GM12874 (cell line): ENCODE measurements at regions not wholly inside any gene's neighbourhood (a gene's known extent, or its start where the extent isn't known, plus 50 kb on each side); places are given as distances from the start of the nearest gene placed in this dataset.

Experiments used
- CTCF ChIP-seq: IDR thresholded peaks from 2 replicates; pipeline ENCODE4 v1.5.1; 2011; ENCODE audit warnings: low read depth, mild to moderate bottlenecking, control low read depth, low read length, moderate library complexity; ENCODE audit not compliant: insufficient read depth

- TF ChIP-seq CTCF: no peak
Observed at GRCh38 chr2:43143756-43144155, 82.7 kb downstream of the ZFP36L2 start.

- TF ChIP-seq CTCF: 0 out of 2 replicates have a peak, but pooled peaks have one; percentile 21
Observed at GRCh38 chr2:43142921-43143438, 83.4 kb downstream of the ZFP36L2 start.

GRCh38 chr2:43139996-43140621 lies 86.3 kb downstream of the ZFP36L2 start:
- no peak for TF ChIP-seq CTCF

DNA sequence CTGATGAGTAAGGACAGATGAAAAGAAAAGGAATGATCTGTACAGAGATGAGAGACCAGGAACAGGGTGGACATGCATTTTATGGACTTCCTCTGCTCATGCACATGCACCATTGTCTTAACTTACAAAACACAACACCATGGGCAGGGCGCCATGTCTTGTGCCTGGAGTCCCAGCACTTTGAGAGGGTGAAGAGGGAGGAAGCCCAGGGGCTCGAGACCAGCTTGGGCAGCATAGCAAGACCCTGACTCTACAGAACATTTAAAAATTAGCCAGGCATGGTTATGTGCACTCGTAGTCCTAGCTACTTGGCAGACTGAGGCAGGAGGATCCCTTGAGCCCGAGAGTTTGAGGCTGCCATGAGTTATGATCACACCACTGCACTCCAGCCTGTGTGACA lies 86.9 kb downstream of the ZFP36L2 start:
- TF ChIP-seq CTCF: no peak

GRCh38 chr2:43138441-43138840 lies 88.0 kb downstream of the ZFP36L2 start:
- TF ChIP-seq CTCF: no peak

DNA sequence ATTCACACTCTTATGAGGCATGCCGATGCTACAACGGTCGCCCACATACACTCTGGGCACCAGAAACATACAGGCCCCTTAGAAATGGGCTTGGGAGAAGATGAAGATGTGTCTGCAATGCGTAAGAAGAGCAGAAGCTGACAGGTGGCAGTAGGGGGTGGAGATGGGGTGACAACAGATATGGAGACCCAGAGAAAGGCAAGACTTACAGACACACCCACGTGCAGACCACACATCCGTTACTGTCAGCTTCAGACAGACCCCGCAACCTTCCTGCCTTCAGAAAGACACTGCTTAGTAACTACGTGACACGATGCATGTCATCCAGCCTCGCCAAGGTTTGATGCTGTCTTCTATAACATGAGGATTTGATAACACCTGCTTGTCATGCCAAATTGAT lies 89.5 kb downstream of the ZFP36L2 start:
- no peak for TF ChIP-seq CTCF

DNA sequence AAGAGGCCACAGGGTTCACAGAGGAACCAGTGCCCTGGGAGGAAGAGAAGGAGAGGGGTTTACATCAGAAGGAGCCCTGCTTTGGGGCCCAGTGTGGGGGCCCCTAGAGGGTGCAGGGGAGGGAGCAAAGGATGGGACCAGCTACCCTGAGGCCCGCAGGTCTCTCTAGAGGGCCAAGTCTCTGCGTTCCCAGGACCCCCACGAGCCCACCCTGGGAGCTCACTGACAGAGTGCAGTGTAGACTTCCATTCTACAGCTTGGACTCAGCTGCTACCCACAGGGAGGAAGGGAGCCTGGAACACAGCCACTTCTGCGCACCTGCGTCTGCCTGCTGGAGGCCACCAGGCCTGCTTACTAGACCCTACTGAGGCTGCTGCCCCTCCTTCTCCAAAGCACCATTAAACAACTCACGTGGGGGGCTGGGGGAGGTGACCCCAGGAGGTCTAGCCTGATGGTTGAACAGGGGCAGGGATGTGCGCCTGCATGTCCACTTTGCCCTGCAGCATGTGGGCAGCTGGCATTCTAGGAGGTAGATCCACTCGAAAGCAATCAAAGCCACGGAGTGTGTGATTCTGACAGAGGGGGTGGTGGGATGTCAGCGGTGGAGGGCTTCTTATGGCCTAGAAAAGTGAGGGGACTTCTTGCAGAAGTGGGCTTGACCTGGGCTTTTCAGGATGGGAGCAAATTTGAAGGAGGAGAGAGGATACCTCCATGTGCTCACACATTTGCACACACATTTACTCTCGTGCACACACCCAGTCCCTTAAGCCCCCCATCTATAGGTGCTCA lies 90.2 kb downstream of the ZFP36L2 start:
- TF ChIP-seq CTCF: no peak
